ENCODE measurements at regions not wholly inside any gene's neighbourhood (a gene's known extent, or its start where the extent isn't known, plus 50 kb on each side); places are given as distances from the start of the nearest gene placed in this dataset.

DNA sequence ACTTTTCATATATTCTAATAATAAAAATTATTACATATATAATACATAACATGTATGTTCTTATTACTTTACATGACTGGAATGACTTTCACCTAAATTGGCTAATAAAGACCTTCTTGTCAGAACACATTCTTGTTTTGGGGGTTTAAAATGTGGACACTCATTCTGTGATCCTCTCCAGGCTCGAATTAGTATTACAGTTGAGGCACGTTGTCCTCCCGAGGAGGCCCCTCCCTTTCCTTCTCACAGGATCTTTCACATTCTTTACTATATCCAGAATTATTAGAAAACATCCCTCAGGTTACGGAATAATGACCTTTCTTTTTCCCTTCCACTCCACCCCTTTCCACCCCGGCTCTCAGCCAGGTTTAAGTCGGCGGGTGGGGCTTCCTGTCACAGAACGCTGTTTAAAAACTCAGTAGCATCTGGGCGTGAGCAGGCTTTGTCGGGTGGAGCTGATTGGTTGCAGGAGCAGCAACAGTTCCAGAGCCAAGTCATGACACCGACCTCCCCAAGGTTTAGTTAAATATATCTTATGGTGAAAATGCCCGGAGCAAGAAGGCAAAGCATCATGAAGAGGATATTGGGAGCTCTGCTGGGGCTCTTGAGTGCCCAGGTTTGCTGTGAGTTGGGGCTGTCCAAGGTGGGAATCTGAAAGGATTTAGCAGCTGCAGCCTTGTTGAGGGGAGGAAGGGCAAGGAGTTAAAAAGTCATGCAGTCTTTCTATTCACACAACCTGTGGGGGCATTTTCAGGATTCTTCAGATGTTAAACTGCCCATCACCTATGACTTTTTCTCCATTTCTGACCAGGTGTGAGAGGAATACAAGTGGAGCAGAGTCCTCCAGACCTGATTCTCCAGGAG is 396.7 kb upstream of the OR4E1 start:
- Histone ChIP-seq H3K9ac (ENCODE audit: low read length) (peak overlapping the region; percentile 29), H2AFZ (ENCODE audit: insufficient read depth, low read depth, low read length, poor library complexity, severe bottlenecking) (peak overlapping the region; percentile 6), H3K27me3 (replicated peaks in 1 of 4; ENCODE audit: control extremely low read depth in 1 of 4, control insufficient read depth in 3 of 4, insufficient read depth in 4 of 4, low read length in 3 of 4) (peaks cover 0 to 43% (median 41%) of the 10 kb centered on the region in 4 experiments), H3K79me2 (ENCODE audit: control insufficient read depth, insufficient read depth, low read length) (no peaks in the 10 kb centered on the region), H3K9me3 (ENCODE audit: control extremely low read depth in 1 of 3, control insufficient read depth in 2 of 3, insufficient read depth in 1 of 3, low read length in 2 of 3) (peaks cover 0 to 3% (median 2%) of the 10 kb centered on the region in 3 donors), H4K20me1 (ENCODE audit: control insufficient read depth, insufficient read depth, low read length, poor library complexity, severe bottlenecking) (no peaks in the 10 kb centered on the region), H3K4me1 (ENCODE audit: control insufficient read depth in 2 of 2, insufficient read depth in 2 of 2, low read length in 2 of 2) (peaks cover 22 to 31% of the 10 kb centered on the region in 2 donors), H3K4me2 (replicated peaks; ENCODE audit: low read depth, low read length, poor library complexity, severe bottlenecking) (peak overlapping the region; percentile 63), H3K36me3 (replicated peaks in 1 of 2; ENCODE audit: control extremely low read depth in 1 of 2, control insufficient read depth in 1 of 2, extremely low read depth in 1 of 2, insufficient read depth in 2 of 2, low read length in 1 of 2) (no peaks in the 10 kb centered on the region), H3K4me3 (ENCODE audit: control extremely low read depth in 1 of 5, extremely low read depth in 1 of 5, insufficient read depth in 1 of 5, low read depth in 2 of 5, low read length in 4 of 5) (peak overlapping the region; percentile 4 to 47 (median 28)), H3K27ac (ENCODE audit: low read length in 2 of 2) (no peak overlapping the region)
- intact Hi-C loops (cut with micrococcal nuclease): loop anchor here (1.0 kb wide), 1 partner anchor 8 kb away; no protein-coding TSS in a partner anchor
- TF ChIP-seq EZH2 (IDR thresholded peaks at IDR 0.05; ENCODE audit: borderline replicate concordance, insufficient read depth, low read depth, low read length, poor library complexity, severe bottlenecking): no peak
- TF ChIP-seq, protein P1, sequence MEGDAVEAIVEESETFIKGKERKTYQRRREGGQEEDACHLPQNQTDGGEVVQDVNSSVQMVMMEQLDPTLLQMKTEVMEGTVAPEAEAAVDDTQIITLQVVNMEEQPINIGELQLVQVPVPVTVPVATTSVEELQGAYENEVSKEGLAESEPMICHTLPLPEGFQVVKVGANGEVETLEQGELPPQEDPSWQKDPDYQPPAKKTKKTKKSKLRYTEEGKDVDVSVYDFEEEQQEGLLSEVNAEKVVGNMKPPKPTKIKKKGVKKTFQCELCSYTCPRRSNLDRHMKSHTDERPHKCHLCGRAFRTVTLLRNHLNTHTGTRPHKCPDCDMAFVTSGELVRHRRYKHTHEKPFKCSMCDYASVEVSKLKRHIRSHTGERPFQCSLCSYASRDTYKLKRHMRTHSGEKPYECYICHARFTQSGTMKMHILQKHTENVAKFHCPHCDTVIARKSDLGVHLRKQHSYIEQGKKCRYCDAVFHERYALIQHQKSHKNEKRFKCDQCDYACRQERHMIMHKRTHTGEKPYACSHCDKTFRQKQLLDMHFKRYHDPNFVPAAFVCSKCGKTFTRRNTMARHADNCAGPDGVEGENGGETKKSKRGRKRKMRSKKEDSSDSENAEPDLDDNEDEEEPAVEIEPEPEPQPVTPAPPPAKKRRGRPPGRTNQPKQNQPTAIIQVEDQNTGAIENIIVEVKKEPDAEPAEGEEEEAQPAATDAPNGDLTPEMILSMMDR (IDR thresholded peaks at IDR 0.05): no peak
- ChIA-PET POLR2A (no interaction called here), CTCF (interaction anchor here (1.0 to 2.0 kb wide), 4 partner anchors 12 to 30 kb away, joined by 3 to 5 read pairs (median 4); no protein-coding TSS in a partner anchor)
- ATAC-seq (ENCODE audit: low read depth): peak; percentile 59
- peak overlapping the region; percentile 13 for H3K27ac Mint-ChIP-seq
- H3K4me3 Mint-ChIP-seq: peak overlapping the region; percentile 81
- 2% methylated on average over 6 of the region's 12 CpGs for WGBS (ENCODE audit: insufficient coverage)
- peaks cover 3% of the 10 kb centered on the region for H3K9me3 Mint-ChIP-seq (ENCODE audit: insufficient read depth)
- peaks cover 58% of the 10 kb centered on the region for H3K27me3 Mint-ChIP-seq
- DNase-seq: peak; percentile 49
- peaks cover 24% of the 10 kb centered on the region for H3K4me1 Mint-ChIP-seq

DNA sequence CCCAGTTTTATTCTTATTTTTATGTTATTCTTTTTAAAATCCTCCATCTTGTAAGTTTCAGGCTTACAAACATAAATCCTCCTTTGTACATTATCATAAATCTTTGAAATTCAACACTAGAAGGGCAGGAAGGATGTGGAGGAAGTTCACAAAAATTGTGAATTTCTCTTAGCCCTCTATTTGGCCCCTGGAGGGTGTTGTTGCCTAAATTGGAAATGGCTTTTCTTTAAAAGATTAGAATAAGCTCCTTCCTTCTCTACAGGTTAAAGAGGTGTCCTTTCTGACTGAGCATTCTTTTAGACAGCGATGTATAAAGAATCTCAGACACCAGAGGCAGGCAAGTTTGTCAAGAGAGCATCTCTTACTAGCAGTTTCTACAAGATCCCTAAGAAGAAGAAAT is 391.7 kb upstream of the OR4E1 start:
- DNase-seq: no peak
- Histone ChIP-seq H3K4me1 (ENCODE audit: control insufficient read depth in 2 of 2, insufficient read depth in 2 of 2, low read length in 2 of 2) (peaks cover 7 to 15% of the 10 kb centered on the region in 2 donors), H2AFZ (ENCODE audit: insufficient read depth, low read depth, low read length, poor library complexity, severe bottlenecking) (no peak overlapping the region), H3K9me3 (ENCODE audit: control extremely low read depth in 1 of 3, control insufficient read depth in 2 of 3, insufficient read depth in 1 of 3, low read length in 2 of 3) (peaks cover 0 to 2% (median 0%) of the 10 kb centered on the region in 3 donors), H3K4me2 (replicated peaks; ENCODE audit: low read depth, low read length, poor library complexity, severe bottlenecking) (no peak overlapping the region), H3K27me3 (replicated peaks in 1 of 4; ENCODE audit: control extremely low read depth in 1 of 4, control insufficient read depth in 3 of 4, insufficient read depth in 4 of 4, low read length in 3 of 4) (peaks cover 0 to 34% (median 30%) of the 10 kb centered on the region in 4 experiments), H3K4me3 (ENCODE audit: control extremely low read depth in 1 of 5, extremely low read depth in 1 of 5, insufficient read depth in 1 of 5, low read depth in 2 of 5, low read length in 4 of 5) (no peak overlapping the region), H3K27ac (ENCODE audit: low read length in 2 of 2) (no peak overlapping the region), H4K20me1 (ENCODE audit: control insufficient read depth, insufficient read depth, low read length, poor library complexity, severe bottlenecking) (no peaks in the 10 kb centered on the region), H3K9ac (ENCODE audit: low read length) (no peak overlapping the region), H3K79me2 (ENCODE audit: control insufficient read depth, insufficient read depth, low read length) (no peaks in the 10 kb centered on the region), H3K36me3 (replicated peaks in 1 of 2; ENCODE audit: control extremely low read depth in 1 of 2, control insufficient read depth in 1 of 2, extremely low read depth in 1 of 2, insufficient read depth in 2 of 2, low read length in 1 of 2) (no peaks in the 10 kb centered on the region)
- Mint-ChIP-seq H3K27ac (no peak overlapping the region), H3K9me3 (ENCODE audit: insufficient read depth) (no peaks in the 10 kb centered on the region), H3K27me3 (peaks cover 63% of the 10 kb centered on the region), H3K4me1 (peaks cover 8% of the 10 kb centered on the region), H3K4me3 (no peak overlapping the region)
- ATAC-seq (ENCODE audit: low read depth): no peak
- ChIA-PET POLR2A (no interaction called here), CTCF (no interaction called here)
- no peak for TF ChIP-seq EZH2 (IDR thresholded peaks at IDR 0.05; ENCODE audit: borderline replicate concordance, insufficient read depth, low read depth, low read length, poor library complexity, severe bottlenecking)
- TF ChIP-seq, protein P1 (IDR thresholded peaks at IDR 0.05): no peak
- intact Hi-C loops (cut with micrococcal nuclease): no loop called here
- 0% methylated on average over 1 of the region's 1 CpG for WGBS (ENCODE audit: insufficient coverage)
